ENCODE measurements at regions not wholly inside any gene's neighbourhood (a gene's known extent, or its start where the extent isn't known, plus 50 kb on each side); places are given as distances from the start of the nearest gene placed in this dataset.

DNA sequence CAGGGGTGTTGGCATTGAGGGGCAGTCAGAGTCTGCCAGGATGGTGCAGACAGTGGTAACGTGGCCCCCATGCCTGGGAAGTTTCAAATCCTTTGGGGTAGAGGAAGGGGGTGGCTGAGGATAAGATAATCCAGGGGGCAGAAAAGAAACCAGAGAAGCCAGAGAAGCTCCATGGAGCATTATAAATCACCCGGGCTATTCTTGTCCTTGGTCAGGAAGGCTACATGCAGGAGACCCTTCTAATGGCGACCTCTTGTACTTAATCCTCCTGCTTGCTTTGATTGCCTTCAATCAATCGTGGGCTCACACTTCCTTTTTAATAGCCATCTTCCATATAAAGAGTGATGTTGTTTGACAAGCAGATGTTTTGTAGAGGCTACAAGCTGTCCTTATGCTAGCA lies 131.9 kb downstream of the MAF start:
- TF ChIP-seq, protein P1, sequence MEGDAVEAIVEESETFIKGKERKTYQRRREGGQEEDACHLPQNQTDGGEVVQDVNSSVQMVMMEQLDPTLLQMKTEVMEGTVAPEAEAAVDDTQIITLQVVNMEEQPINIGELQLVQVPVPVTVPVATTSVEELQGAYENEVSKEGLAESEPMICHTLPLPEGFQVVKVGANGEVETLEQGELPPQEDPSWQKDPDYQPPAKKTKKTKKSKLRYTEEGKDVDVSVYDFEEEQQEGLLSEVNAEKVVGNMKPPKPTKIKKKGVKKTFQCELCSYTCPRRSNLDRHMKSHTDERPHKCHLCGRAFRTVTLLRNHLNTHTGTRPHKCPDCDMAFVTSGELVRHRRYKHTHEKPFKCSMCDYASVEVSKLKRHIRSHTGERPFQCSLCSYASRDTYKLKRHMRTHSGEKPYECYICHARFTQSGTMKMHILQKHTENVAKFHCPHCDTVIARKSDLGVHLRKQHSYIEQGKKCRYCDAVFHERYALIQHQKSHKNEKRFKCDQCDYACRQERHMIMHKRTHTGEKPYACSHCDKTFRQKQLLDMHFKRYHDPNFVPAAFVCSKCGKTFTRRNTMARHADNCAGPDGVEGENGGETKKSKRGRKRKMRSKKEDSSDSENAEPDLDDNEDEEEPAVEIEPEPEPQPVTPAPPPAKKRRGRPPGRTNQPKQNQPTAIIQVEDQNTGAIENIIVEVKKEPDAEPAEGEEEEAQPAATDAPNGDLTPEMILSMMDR (IDR thresholded peaks at IDR 0.05; ENCODE audit: poor library complexity) = no peak
- TF ChIP-seq EZH2phosphoT487 (IDR thresholded peaks at IDR 0.05; ENCODE audit: low read depth, severe bottlenecking, unreplicated experiment) = no peak
